ENCODE measurements at regions not wholly inside any gene's neighbourhood (a gene's known extent, or its start where the extent isn't known, plus 50 kb on each side); places are given as distances from the start of the nearest gene placed in this dataset.

GRCh38 chr1:192524223-192524622 lies 51.4 kb upstream of the RGS1 start:
- Histone ChIP-seq H3K27me3 (ENCODE audit: control insufficient read depth, insufficient read depth) (no peaks in the 10 kb centered on the region), H3K4me1 (ENCODE audit: control insufficient read depth, insufficient read depth, low read length) (no peaks in the 10 kb centered on the region), H3K9me3 (ENCODE audit: control insufficient read depth, low read length) (no peaks in the 10 kb centered on the region), H3K27ac (ENCODE audit: low read length) (no peak overlapping the region), H3K4me3 (ENCODE audit: low read length) (no peak overlapping the region)
- intact Hi-C loops (cut with DNase I), result no loop called here
- 5% methylated on average over 1 of the region's 1 CpG for WGBS
- no peak for DNase-seq
- ATAC-seq, result peak; percentile 66 to 68
